ENCODE measurements at regions not wholly inside any gene's neighbourhood (a gene's known extent, or its start where the extent isn't known, plus 50 kb on each side); places are given as distances from the start of the nearest gene placed in this dataset.

DNA sequence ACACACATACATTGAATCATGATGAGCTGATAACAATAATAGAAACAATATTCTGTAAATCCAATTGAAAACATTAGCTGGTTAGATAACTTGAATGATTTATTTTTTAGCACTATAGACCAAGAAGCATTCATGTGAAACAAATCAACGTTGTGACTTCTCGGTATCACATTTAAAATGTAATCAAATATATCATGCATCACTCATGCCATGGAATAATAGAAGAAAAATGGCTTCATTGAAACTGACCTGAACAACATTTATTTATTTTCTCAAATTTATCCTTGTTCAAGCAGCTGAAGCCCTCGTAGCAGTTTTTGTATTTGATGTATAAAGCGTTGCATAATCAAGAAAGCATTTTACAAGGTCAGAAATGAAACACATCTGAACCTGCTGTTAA is 299.6 kb upstream of the CDH18 start (continued):
- TF ChIP-seq, protein P1, sequence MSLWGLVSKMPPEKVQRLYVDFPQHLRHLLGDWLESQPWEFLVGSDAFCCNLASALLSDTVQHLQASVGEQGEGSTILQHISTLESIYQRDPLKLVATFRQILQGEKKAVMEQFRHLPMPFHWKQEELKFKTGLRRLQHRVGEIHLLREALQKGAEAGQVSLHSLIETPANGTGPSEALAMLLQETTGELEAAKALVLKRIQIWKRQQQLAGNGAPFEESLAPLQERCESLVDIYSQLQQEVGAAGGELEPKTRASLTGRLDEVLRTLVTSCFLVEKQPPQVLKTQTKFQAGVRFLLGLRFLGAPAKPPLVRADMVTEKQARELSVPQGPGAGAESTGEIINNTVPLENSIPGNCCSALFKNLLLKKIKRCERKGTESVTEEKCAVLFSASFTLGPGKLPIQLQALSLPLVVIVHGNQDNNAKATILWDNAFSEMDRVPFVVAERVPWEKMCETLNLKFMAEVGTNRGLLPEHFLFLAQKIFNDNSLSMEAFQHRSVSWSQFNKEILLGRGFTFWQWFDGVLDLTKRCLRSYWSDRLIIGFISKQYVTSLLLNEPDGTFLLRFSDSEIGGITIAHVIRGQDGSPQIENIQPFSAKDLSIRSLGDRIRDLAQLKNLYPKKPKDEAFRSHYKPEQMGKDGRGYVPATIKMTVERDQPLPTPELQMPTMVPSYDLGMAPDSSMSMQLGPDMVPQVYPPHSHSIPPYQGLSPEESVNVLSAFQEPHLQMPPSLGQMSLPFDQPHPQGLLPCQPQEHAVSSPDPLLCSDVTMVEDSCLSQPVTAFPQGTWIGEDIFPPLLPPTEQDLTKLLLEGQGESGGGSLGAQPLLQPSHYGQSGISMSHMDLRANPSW (CRISPR knock-in tag; conservative IDR thresholded peaks at IDR 0.05; ENCODE audit: low read depth): no peak

DNA sequence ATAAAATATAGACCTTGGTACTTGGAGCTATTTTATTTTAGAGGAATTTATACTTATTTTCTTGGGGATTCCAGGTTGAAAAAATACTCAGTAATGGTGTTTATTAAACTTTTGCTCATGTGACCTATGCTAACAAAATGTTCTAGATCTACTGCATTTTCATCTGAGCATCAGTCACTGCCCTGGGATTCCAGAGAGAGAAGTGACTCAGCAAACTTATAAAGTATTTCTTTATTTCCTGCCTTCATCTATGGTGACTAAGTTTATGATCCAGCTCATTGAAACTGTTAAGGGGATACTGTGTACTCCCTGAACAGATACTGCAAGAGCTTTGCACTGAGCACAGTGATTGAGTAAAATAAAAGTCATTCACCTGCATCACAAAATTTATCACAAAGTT is 298.5 kb upstream of the CDH18 start:
- CTCF ChIA-PET: no interaction called here

DNA sequence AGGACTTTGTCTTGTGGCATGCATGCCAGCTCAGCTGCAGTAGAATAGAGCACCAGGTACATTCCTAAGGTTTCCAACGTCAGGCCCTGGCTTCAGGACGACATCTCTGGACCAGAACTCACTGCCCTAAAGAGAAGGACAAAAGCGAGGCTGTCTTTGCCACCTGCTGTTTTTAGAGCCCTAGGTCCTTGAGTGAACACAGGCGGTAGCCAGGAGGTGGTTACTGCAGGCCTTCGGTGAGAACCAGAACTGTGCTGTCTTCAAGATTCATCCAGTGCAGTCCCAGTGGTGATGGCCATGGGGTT is 288.9 kb upstream of the CDH18 start:
- ChIA-PET POLR2A (no interaction called here), CTCF (no interaction called here)
- Mint-ChIP-seq H3K9me3 (peaks cover 17% of the 10 kb centered on the region), H3K27me3 (ENCODE audit: low read depth) (peaks cover 55% of the 10 kb centered on the region), H3K36me3 (peaks cover 6% of the 10 kb centered on the region; the same call in 1 of the 2 replicates), H3K4me1 (no peaks in the 10 kb centered on the region), H3K27ac (no peak overlapping the region), H3K4me3 (no peak overlapping the region)
- peak; percentile 45 for DNase-seq (ENCODE audit: low spot score)
- TF ChIP-seq, protein P2, sequence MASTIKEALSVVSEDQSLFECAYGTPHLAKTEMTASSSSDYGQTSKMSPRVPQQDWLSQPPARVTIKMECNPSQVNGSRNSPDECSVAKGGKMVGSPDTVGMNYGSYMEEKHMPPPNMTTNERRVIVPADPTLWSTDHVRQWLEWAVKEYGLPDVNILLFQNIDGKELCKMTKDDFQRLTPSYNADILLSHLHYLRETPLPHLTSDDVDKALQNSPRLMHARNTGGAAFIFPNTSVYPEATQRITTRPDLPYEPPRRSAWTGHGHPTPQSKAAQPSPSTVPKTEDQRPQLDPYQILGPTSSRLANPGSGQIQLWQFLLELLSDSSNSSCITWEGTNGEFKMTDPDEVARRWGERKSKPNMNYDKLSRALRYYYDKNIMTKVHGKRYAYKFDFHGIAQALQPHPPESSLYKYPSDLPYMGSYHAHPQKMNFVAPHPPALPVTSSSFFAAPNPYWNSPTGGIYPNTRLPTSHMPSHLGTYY (CRISPR knock-in tag; IDR thresholded peaks at IDR 0.05): no peak
- no peak for TF ChIP-seq RELA (CRISPR knock-in tag; IDR thresholded peaks at IDR 0.05; ENCODE audit: borderline replicate concordance)
- TF ChIP-seq RORB (CRISPR knock-in tag; IDR thresholded peaks at IDR 0.05): no peak
- TF ChIP-seq, protein P3, sequence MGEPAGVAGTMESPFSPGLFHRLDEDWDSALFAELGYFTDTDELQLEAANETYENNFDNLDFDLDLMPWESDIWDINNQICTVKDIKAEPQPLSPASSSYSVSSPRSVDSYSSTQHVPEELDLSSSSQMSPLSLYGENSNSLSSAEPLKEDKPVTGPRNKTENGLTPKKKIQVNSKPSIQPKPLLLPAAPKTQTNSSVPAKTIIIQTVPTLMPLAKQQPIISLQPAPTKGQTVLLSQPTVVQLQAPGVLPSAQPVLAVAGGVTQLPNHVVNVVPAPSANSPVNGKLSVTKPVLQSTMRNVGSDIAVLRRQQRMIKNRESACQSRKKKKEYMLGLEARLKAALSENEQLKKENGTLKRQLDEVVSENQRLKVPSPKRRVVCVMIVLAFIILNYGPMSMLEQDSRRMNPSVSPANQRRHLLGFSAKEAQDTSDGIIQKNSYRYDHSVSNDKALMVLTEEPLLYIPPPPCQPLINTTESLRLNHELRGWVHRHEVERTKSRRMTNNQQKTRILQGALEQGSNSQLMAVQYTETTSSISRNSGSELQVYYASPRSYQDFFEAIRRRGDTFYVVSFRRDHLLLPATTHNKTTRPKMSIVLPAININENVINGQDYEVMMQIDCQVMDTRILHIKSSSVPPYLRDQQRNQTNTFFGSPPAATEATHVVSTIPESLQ (CRISPR knock-in tag; IDR thresholded peaks at IDR 0.05): no peak
- TF ChIP-seq, protein P4, sequence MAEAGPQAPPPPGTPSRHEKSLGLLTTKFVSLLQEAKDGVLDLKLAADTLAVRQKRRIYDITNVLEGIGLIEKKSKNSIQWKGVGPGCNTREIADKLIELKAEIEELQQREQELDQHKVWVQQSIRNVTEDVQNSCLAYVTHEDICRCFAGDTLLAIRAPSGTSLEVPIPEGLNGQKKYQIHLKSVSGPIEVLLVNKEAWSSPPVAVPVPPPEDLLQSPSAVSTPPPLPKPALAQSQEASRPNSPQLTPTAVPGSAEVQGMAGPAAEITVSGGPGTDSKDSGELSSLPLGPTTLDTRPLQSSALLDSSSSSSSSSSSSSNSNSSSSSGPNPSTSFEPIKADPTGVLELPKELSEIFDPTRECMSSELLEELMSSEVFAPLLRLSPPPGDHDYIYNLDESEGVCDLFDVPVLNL (CRISPR knock-in tag; IDR thresholded peaks at IDR 0.05; ENCODE audit: borderline replicate concordance, low read depth): no peak
- TF ChIP-seq, protein P5, sequence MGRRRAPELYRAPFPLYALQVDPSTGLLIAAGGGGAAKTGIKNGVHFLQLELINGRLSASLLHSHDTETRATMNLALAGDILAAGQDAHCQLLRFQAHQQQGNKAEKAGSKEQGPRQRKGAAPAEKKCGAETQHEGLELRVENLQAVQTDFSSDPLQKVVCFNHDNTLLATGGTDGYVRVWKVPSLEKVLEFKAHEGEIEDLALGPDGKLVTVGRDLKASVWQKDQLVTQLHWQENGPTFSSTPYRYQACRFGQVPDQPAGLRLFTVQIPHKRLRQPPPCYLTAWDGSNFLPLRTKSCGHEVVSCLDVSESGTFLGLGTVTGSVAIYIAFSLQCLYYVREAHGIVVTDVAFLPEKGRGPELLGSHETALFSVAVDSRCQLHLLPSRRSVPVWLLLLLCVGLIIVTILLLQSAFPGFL (CRISPR knock-in tag; IDR thresholded peaks at IDR 0.05; ENCODE audit: borderline replicate concordance): no peak
- TF ChIP-seq JAZF1 (CRISPR knock-in tag; IDR thresholded peaks at IDR 0.05): no peak
- TF ChIP-seq ETV6 (CRISPR knock-in tag; IDR thresholded peaks at IDR 0.05): no peak
- no peak for TF ChIP-seq ZNF671 (CRISPR knock-in tag; IDR thresholded peaks at IDR 0.05)
- ATAC-seq: peak; percentile 53

More for the DNA sequence above, 298.5 kb upstream of the CDH18 start:
- POLR2A ChIA-PET: no interaction called here
- Mint-ChIP-seq H3K36me3 (no peaks in the 10 kb centered on the region), H3K9me3 (no peaks in the 10 kb centered on the region), H3K27me3 (ENCODE audit: low read depth) (peaks cover 5% of the 10 kb centered on the region; the same call in 1 of the 2 replicates), H3K27ac (no peak overlapping the region), H3K4me3 (no peak overlapping the region), H3K4me1 (no peaks in the 10 kb centered on the region)
- DNase-seq (ENCODE audit: low spot score) (no peak), ATAC-seq (no peak)
- TF ChIP-seq ZNF423 (CRISPR knock-in tag; IDR thresholded peaks at IDR 0.05) (no peak), JAZF1 (CRISPR knock-in tag; IDR thresholded peaks at IDR 0.05) (no peak), EMX1 (CRISPR knock-in tag; IDR thresholded peaks at IDR 0.05) (no peak), TEAD4 (CRISPR knock-in tag; IDR thresholded peaks at IDR 0.05) (no peak), GRHL2 (CRISPR knock-in tag; IDR thresholded peaks at IDR 0.05; ENCODE audit: insufficient replicate concordance, severe bottlenecking) (no peak), ELF4 (CRISPR knock-in tag; IDR thresholded peaks at IDR 0.05; ENCODE audit: low read depth) (no peak), FOXP1 (CRISPR knock-in tag; IDR thresholded peaks at IDR 0.05; ENCODE audit: borderline replicate concordance) (no peak)
- TF ChIP-seq, protein P6, sequence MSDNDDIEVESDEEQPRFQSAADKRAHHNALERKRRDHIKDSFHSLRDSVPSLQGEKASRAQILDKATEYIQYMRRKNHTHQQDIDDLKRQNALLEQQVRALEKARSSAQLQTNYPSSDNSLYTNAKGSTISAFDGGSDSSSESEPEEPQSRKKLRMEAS (CRISPR knock-in tag; IDR thresholded peaks at IDR 0.05): no peak
- TF ChIP-seq, protein P7, sequence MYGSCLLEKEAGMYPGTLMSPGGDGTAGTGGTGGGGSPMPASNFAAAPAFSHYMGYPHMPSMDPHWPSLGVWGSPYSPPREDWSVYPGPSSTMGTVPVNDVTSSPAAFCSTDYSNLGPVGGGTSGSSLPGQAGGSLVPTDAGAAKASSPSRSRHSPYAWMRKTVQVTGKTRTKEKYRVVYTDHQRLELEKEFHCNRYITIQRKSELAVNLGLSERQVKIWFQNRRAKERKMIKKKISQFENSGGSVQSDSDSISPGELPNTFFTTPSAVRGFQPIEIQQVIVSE (CRISPR knock-in tag; IDR thresholded peaks at IDR 0.05; ENCODE audit: borderline replicate concordance): no peak
